ENCODE measurements at regions not wholly inside any gene's neighbourhood (a gene's known extent, or its start where the extent isn't known, plus 50 kb on each side); places are given as distances from the start of the nearest gene placed in this dataset.
"Not testable (repeated sequence)": the region's sequence is repeated elsewhere in the genome, so short reads cannot be mapped to it uniquely, and the experiment has no call there.

- DNase-seq: peak; percentile 97
Measured at GRCh38 chr3:86793786-86794185, 197.2 kb downstream of the VGLL3 start.

DNA sequence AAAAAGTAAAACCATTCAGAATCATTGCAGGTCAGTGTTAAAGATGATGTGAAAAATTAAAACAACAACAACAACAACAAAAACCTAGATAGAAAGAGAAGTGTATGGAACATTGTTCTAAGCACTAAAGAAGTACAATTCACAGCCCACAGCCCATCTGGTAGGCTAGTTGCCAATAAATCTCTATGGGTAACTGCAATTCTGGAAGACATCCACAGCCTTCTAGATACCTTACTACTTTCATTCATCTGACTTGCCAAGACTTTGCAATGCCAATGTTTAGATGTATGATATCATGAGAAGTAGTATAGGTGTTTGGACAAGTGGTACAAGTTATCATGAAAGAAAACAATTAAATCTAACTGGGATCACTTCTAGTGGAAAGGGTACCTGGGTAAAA is 198.6 kb downstream of the VGLL3 start:
- peak; percentile 53 for DNase-seq

- peak; percentile 38 for DNase-seq
Measured at GRCh38 chr3:86790884-86791549, 199.9 kb downstream of the VGLL3 start.

DNA sequence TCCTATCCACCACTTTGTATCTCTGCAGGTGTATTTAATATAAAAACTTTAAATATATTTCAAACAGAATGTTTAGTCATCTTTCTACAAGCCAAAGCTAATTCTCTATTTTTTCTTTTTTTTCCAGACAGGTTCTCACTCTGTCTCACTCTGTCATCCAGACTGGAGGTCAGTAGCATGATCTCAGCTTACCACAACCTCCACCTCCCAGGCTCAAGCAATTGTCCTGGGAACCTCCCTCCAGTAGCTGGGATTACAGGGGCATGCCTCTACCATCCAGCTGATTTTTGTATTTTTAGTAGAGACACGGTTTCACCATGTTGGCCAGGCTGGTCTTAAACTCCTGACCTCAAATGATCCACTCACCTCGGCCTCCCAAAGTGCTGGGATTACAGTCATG is 202.6 kb downstream of the VGLL3 start:
- DNase-seq: peak; percentile 55

- peak; percentile 55 for DNase-seq
Measured at GRCh38 chr3:86787091-86787490, 203.9 kb downstream of the VGLL3 start.

DNA sequence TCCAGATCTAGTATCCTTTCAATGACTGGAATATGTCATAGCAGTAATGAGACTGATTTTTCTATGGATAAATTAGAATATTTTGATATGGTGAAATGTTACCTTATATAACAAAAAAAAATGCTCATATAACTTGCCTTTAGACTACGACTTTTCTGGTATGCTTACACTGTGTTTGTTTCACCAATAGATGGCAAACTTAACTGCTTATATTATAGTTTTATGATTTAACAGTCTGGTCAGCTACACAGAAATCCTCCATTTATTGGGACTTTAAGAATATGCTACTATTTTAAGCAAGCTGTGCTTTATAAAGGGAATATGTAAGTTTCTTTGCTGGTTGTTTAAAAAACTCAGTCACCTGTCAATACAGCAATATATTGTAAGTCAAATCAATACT is 205.6 kb downstream of the VGLL3 start:
- DNase-seq: peak; percentile 64

- DNase-seq: no peak
Measured at GRCh38 chr3:86782866-86783265, 208.1 kb downstream of the VGLL3 start.

DNA sequence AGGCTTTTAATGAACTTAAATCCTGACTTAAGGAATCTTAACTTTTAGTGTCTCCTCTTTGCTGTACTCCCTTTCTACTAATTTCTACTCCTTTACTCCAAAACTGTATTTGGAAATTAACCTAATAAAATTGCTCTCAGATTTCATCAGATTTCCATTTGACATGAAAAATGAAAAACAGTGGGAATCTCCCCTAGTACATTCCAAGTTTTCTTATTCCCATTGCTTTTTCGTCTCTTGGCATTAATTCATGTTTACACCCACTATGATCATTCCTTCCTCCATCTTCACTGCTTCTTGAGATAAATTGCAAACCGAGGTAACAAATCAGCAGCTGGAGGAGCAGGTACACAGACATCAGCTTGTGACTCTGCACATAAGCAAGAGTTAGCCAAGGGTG is 208.7 kb downstream of the VGLL3 start:
- DNase-seq: peak; percentile 53

DNA sequence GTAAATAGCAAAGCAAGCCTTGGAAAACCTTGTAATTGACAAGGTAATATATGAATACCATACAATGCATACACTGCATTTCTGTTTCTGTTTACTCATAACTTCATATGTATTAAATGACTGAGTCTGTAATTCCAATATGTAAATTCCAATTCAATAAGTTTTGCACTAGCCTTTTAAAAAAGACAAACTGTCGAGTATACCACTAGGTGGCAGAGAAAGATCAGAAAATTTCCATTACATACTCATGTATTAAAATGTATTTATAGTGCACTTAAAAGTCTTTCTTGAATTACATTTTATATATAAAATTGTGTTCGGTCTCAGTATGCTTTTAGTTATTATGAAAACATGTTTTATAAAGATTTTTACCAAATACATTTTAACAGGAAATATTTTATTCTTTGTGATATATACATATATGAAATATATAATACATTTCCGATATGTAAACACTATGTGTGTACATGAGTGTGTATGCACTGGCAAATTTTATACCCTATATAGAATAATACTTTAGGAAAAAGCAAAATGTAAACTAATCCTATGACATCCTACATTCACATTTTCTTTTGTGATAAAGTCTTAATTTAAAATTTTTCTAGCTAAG is 216.8 kb downstream of the VGLL3 start:
- DNase-seq: peak; percentile 47

DNA sequence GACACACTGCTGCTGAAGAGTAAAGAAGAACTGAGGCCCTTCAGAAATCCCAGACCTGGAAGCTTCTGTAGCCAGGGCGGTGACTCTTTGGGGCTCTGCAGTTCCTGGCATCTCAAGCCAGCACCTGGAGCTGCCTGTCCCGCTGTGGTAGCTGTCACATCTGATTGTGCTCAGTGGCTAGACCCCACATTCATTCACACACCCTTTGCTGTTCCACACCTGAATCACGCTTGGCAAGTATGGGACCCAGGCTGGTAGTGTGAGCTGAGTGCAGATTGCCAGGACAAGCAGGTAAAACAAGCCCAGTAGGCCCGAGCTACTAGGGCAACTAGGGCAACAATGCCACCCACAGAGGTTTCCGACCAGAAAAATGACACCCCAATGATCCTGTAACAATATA is 218.2 kb downstream of the VGLL3 start:
- no peak for DNase-seq

- DNase-seq: no peak
Measured at GRCh38 chr3:86771741-86772512, 219.0 kb downstream of the VGLL3 start.

DNA sequence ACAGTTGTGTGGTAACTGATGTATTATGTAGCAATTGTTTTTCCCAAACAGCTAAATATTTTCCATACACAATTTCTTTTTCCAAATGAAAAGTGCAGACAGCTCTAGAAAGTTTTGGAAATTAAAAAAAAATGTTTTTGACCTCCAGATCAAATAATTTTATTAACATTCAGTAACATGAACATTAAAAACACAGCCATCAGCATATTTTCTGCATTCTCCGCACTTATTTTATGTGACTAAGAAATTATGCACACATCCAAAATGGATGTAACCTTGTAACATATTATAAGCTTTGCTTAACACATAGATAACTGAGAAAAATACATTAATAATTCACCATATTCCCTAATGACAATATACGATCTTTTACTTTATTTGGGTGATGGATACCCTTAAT is 224.6 kb downstream of the VGLL3 start:
- DNase-seq: no peak

DNA sequence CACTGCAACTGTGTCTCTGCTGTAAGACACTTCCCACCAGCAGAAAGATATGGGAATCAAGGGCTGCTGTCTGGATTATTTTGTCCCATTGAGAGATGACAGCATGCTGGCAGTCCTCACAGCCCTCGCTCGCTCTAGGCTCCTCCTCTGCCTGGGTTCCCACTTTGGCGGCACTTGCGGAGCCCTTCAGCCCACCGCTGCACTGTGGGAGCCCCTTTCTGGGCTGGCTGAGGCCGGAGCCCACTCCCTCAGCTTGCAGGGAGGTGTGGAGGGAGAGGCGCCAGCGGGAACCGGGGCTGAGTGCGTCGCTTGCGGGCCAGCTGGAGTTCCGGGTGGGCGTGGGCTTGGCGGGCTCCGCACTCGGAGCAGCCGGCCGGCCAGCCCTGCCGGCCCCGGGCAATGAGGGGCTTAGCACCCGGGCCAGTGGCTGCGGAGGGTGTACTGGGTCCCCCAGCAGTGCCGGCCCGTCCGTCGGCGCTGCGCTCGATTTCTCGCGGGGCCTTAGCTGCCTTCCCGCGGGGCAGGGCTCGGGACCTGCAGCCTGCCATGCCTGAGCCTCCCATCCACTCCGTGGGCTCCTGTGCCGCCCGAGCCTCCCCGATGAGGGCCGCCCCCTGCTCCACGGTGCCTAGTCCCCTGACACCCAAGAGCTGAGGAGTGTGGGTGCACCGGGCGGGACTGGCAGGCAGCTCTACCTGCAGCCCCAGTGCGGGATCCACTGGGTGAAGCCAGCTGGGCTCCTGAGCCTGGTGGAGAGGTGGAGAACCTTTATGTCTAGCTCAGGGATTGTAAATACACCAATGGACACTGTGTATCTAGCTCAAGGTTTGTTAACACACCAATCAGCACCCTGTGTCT is 233.4 kb downstream of the VGLL3 start:
- not testable (repeated sequence) for DNase-seq

DNA sequence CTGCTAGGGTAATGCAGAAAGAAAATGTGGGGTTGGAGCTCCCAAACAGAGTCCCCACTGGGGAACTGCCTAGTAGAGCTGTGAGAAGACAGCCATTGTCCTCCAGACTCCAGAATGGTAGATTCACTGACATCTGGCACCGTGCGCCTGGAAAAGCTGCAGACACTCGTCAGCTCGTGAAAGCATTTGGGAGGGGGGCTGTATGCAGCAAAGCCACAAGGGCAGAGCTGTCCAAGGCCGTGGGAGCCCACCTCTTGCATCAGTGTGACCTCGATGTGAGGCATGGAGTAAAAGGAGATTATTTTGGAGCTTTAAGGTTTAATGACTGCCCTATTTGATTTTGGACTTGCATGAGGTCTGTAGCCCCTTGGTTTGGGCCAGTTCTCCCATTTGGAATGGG is 242.9 kb downstream of the VGLL3 start:
- no peak for DNase-seq

- DNase-seq: no peak
Measured at GRCh38 chr3:86744051-86744450, 246.9 kb downstream of the VGLL3 start.

DNA sequence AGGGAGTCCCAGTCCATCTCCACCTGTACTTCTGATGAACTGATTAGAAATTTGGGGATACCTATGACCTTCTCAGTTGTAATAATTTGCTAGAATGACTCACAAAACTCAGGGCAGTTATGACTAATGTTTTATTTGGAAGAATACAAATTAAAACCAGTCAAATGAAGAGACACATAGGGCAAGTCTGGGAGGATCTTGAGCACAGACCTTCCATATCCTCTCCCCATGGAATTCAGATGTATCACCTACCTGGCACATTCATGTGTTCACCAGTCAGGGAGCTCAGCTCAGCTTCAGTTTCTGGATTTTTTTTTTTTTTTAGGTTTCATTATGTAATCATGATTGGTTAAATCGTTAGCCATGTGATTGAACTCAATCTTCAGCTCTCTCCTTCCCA is 247.7 kb downstream of the VGLL3 start:
- no peak for DNase-seq

- no peak for DNase-seq
Measured at GRCh38 chr3:86740751-86741150, 250.2 kb downstream of the VGLL3 start.

GRCh38 chr3:86739244-86739643 is 251.7 kb downstream of the VGLL3 start:
- no peak for DNase-seq

GRCh38 chr3:86738684-86739083 is 252.3 kb downstream of the VGLL3 start:
- DNase-seq: no peak

- no peak for DNase-seq
Measured at GRCh38 chr3:86737517-86737916, 253.4 kb downstream of the VGLL3 start.

GRCh38 chr3:86733257-86733656 is 257.7 kb downstream of the VGLL3 start:
- DNase-seq: no peak

DNA sequence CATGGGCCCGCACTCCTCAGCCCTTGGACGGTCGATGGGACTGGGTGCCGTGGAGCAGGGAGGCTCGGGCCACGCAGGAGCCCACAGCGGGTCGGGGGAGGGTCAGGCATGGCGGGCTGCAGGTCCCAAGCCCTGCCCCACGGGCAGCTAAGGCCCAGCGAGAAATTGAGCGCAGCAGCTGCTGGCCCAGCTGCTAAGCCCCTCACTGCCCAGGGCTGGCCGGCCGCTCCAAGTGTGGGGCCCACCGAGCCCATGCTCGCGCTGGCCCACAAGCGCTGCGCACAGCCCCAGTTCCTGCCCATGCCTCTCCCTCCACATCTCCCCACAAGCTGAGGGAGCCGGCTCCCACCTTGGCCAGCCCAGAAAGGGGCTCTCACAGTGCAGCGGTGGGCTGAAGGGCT is 259.4 kb downstream of the VGLL3 start:
- DNase-seq: no peak

DNA sequence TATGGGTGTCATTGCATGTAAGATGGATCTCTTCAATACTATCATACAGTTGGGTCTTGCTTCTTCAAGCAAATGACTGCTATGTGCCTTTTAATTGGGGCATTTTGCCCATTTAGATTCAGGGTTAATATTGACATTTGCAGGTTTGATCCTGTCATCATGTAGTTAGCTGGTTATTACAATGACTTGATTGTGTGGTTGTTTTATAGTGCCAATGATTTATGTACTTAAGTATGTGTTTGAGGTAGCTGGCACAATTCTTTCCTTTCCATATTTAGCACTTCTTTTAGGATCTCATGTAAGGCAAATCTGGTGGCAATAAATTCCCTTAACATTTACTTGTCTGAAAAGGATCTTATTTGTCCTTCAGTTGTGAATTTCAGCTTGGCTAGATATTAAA is 267.5 kb downstream of the VGLL3 start:
- DNase-seq: no peak
